ENCODE measurements at regions not wholly inside any gene's neighbourhood (a gene's known extent, or its start where the extent isn't known, plus 50 kb on each side); places are given as distances from the start of the nearest gene placed in this dataset.

- no peaks in the 10 kb centered on the region for H3K27me3 ChIP-seq (ENCODE audit: insufficient read depth, low read length)
- TF ChIP-seq ZNF274 (IDR thresholded peaks at IDR 0.05; ENCODE audit: low read depth, low read length) (no peak), FOSL1 (IDR thresholded peaks at IDR 0.05; ENCODE audit: low read depth) (0 out of 2 replicates have a peak, but pooled peaks have one; percentile 23)
- H2AFZ ChIP-seq (ENCODE audit: low read depth, low read length, poor library complexity, severe bottlenecking), result no peak overlapping the region
- DNase-seq (ENCODE audit: low read depth, low spot score) (no peak), ATAC-seq (no peak)
- CTCF ChIA-PET, result no interaction called here
- H3K79me2 ChIP-seq (ENCODE audit: insufficient read depth, low read length), result no peaks in the 10 kb centered on the region
- RAD21 ChIA-PET (ENCODE audit: low non-redundant PET in 1 of 2, low total read pairs in 2 of 2, uncharacterized antibody in 2 of 2, unreplicated experiment in 2 of 2), result no interaction called here
- no peaks in the 10 kb centered on the region for H3K9me2 ChIP-seq (ENCODE audit: insufficient read depth)
- no peak overlapping the region for H3K4me2 ChIP-seq (ENCODE audit: low read length)
- H3K9ac ChIP-seq (ENCODE audit: low read length), result no peak overlapping the region
- H4K20me1 ChIP-seq (ENCODE audit: insufficient read depth), result no peaks in the 10 kb centered on the region
- intact Hi-C loops (cut with micrococcal nuclease), result no loop called here
- peaks cover 0 to 7% of the 10 kb centered on the region in 2 experiments; a peak in 2 of 4 replicates for H3K4me1 ChIP-seq (ENCODE audit: control insufficient read depth in 1 of 2, insufficient read depth in 2 of 2, low read length in 2 of 2)
- H3K27ac ChIP-seq (ENCODE audit: low read depth, low read length), result no peak overlapping the region
- no peaks in the 10 kb centered on the region for H3K9me3 ChIP-seq (ENCODE audit: control insufficient read depth in 1 of 2, insufficient read depth in 1 of 2, low read depth in 1 of 2, low read length in 2 of 2)
- POLR2A ChIA-PET, result no interaction called here
- H3K4me3 ChIP-seq (replicated peaks in 1 of 2; ENCODE audit: low read depth in 1 of 2, low read length in 2 of 2), result no peak overlapping the region
- no TSS peak for BruUV-seq (replicated peaks)
- H3K36me3 ChIP-seq (ENCODE audit: control insufficient read depth in 1 of 2, insufficient read depth in 2 of 2, low read length in 2 of 2), result no peaks in the 10 kb centered on the region
Observed at GRCh38 chr13:64912141-64912540, 2318.0 kb downstream of the PCDH9 start.

DNA sequence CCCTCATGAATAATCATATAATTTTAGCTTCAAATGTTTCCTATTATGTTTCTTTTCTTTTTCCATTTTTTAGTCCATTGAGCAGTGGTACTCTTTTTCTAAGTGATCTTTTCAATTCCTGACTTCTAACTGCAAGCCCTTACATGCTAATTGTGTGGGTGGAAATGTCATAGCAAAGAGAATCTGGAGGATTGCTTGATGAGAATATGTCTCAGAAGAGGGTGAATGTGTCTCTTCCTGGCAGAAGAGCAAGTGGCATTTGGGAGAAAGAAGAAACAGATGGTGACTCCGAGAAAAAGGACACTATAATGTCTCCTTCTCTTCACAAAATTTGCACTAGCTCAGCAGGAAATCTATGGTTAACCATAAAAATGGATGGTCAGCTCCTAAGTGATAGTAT lies 2320.0 kb downstream of the PCDH9 start:
- POLR2A ChIA-PET, result no interaction called here
- DNase-seq (ENCODE audit: low read depth, low spot score) (no peak), ATAC-seq (no peak)
- RAD21 ChIA-PET (ENCODE audit: low non-redundant PET in 1 of 2, low total read pairs in 2 of 2, uncharacterized antibody in 2 of 2, unreplicated experiment in 2 of 2), result no interaction called here
- H4K20me1 ChIP-seq (ENCODE audit: insufficient read depth), result no peaks in the 10 kb centered on the region
- intact Hi-C loops (cut with micrococcal nuclease), result no loop called here
- peaks cover 0 to 7% of the 10 kb centered on the region in 2 experiments; a peak in 2 of 4 replicates for H3K4me1 ChIP-seq (ENCODE audit: control insufficient read depth in 1 of 2, insufficient read depth in 2 of 2, low read length in 2 of 2)
- no TSS peak for BruUV-seq (replicated peaks)
- TF ChIP-seq CBX3 (IDR thresholded peaks at IDR 0.05; ENCODE audit: low read depth) (no peak), POLR2AphosphoS5 (IDR thresholded peaks at IDR 0.05; ENCODE audit: low read depth, low read length) (no peak), FOSL1 (IDR thresholded peaks at IDR 0.05; ENCODE audit: low read depth) (no peak), ZFX (IDR thresholded peaks at IDR 0.05) (no peak), CEBPB (IDR thresholded peaks at IDR 0.05; ENCODE audit: low read depth) (no peak), REST (IDR thresholded peaks at IDR 0.05; ENCODE audit: low read depth) (no peak), JUND (IDR thresholded peaks at IDR 0.05) (no peak), ELF1 (IDR thresholded peaks at IDR 0.05; ENCODE audit: borderline replicate concordance, low read depth) (no peak), ATF3 (IDR thresholded peaks at IDR 0.05) (no peak), EZH2 (IDR thresholded peaks at IDR 0.05) (no peak), ZNF274 (IDR thresholded peaks at IDR 0.05; ENCODE audit: low read depth, low read length) (no peak), SRF (IDR thresholded peaks at IDR 0.05; ENCODE audit: low read depth) (no peak), YY1 (IDR thresholded peaks at IDR 0.05; ENCODE audit: extremely low read depth, insufficient replicate concordance, low read depth, low read length) (no peak), CTCF (IDR thresholded peaks at IDR 0.05 in 2 of 3, conservative IDR thresholded peaks at IDR 0.05 in 1 of 3; ENCODE audit: borderline replicate concordance in 1 of 3, insufficient read depth in 1 of 3, low read depth in 2 of 3, low read length in 2 of 3) (no peak), SP1 (IDR thresholded peaks at IDR 0.05; ENCODE audit: low read depth) (no peak), RAD21 (IDR thresholded peaks at IDR 0.05; ENCODE audit: low read depth) (no peak)
- H3K27me3 ChIP-seq (ENCODE audit: insufficient read depth, low read length), result no peaks in the 10 kb centered on the region
- no peak overlapping the region for H2AFZ ChIP-seq (ENCODE audit: low read depth, low read length, poor library complexity, severe bottlenecking)
- no peak overlapping the region for H3K4me2 ChIP-seq (ENCODE audit: low read length)
- H3K4me3 ChIP-seq (replicated peaks in 1 of 2; ENCODE audit: low read depth in 1 of 2, low read length in 2 of 2), result no peak overlapping the region
- no peaks in the 10 kb centered on the region for H3K36me3 ChIP-seq (ENCODE audit: control insufficient read depth in 1 of 2, insufficient read depth in 2 of 2, low read length in 2 of 2)
- CTCF ChIA-PET, result no interaction called here
- H3K9me2 ChIP-seq (ENCODE audit: insufficient read depth), result no peaks in the 10 kb centered on the region
- H3K9me3 ChIP-seq (ENCODE audit: control insufficient read depth in 1 of 2, insufficient read depth in 1 of 2, low read depth in 1 of 2, low read length in 2 of 2), result no peaks in the 10 kb centered on the region
- H3K9ac ChIP-seq (ENCODE audit: low read length), result no peak overlapping the region
- H3K79me2 ChIP-seq (ENCODE audit: insufficient read depth, low read length), result no peaks in the 10 kb centered on the region
- no peak overlapping the region for H3K27ac ChIP-seq (ENCODE audit: low read depth, low read length)

All from HCT116 (cell line).